T-helper 17 cell (primary cell): ENCODE measurements at regions not wholly inside any gene's neighbourhood (a gene's known extent, or its start where the extent isn't known, plus 50 kb on each side); places are given as distances from the start of the nearest gene placed in this dataset.
"Not testable (repeated sequence)": the region's sequence is repeated elsewhere in the genome, so short reads cannot be mapped to it uniquely, and the experiment has no call there.

ENCODE experiments used
- ATAC-seq: fragments of 150-1000 bp; cut with Tn5 transposase; 2 replicates; pipeline ENCODE4 v1.10.0; 2021; ENCODE audit warnings: mild to moderate bottlenecking, moderate library complexity
- DNase-seq, 3 donors: peaks; one replicate each; pipeline versions ENCODE4 v3.0.0 to v3.0.0-alpha.2; 2020 to 2021
- H3K9me3 ChIP-seq: one replicate; pipeline ENCODE4 v1.7.0; 2013; ENCODE audit warnings: low read length, mild to moderate bottlenecking; ENCODE audit not compliant: control insufficient read depth, poor library complexity, severe bottlenecking
- H3K27ac Mint-ChIP-seq: one replicate; pipeline ENCODE4 v1.8.0; 2022; ENCODE audit warnings: mild to moderate bottlenecking, moderate library complexity, mixed read lengths
- H3K27me3 Mint-ChIP-seq: one replicate; pipeline ENCODE4 v1.8.0; 2022; ENCODE audit warnings: mixed read lengths
- H3K36me3 Mint-ChIP-seq: one replicate; pipeline ENCODE4 v1.8.0; 2022; ENCODE audit warnings: low read depth, mixed read lengths
- H3K4me1 Mint-ChIP-seq: one replicate; pipeline ENCODE4 v1.8.0; 2022; ENCODE audit warnings: mild to moderate bottlenecking, mixed read lengths
- H3K4me3 Mint-ChIP-seq: one replicate; pipeline ENCODE4 v1.8.0; 2022; ENCODE audit warnings: mild to moderate bottlenecking, moderate library complexity, mixed read lengths

GRCh38 chr3:35224565-35225295, 414.6 kb upstream of the ARPP21 start:
- no peaks in the 10 kb centered on the region for H3K9me3 ChIP-seq
- H3K27ac Mint-ChIP-seq: no peak overlapping the region
- DNase-seq (no peak), ATAC-seq (no peak)
- H3K4me1 Mint-ChIP-seq: no peaks in the 10 kb centered on the region
- no peaks in the 10 kb centered on the region for H3K27me3 Mint-ChIP-seq
- H3K36me3 Mint-ChIP-seq: no peaks in the 10 kb centered on the region
- H3K4me3 Mint-ChIP-seq: no peak overlapping the region

GRCh38 chr3:35241236-35241635, 398.1 kb upstream of the ARPP21 start:
- no peaks in the 10 kb centered on the region for H3K27me3 Mint-ChIP-seq
- no peaks in the 10 kb centered on the region for H3K36me3 Mint-ChIP-seq
- no peaks in the 10 kb centered on the region for H3K4me1 Mint-ChIP-seq
- no peak for DNase-seq
- no peak overlapping the region for H3K27ac Mint-ChIP-seq
- H3K9me3 ChIP-seq: no peaks in the 10 kb centered on the region
- no peak overlapping the region for H3K4me3 Mint-ChIP-seq
- no peak for ATAC-seq

GRCh38 chr3:35254917-35255316, 384.4 kb upstream of the ARPP21 start:
- Mint-ChIP-seq H3K4me1 (no peaks in the 10 kb centered on the region), H3K4me3 (no peak overlapping the region), H3K36me3 (no peaks in the 10 kb centered on the region), H3K27me3 (no peaks in the 10 kb centered on the region), H3K27ac (no peak overlapping the region)
- DNase-seq (no peak), ATAC-seq (no peak)
- no peaks in the 10 kb centered on the region for H3K9me3 ChIP-seq

GRCh38 chr3:35257641-35258040, 381.7 kb upstream of the ARPP21 start:
- Mint-ChIP-seq H3K36me3 (no peaks in the 10 kb centered on the region), H3K4me1 (no peaks in the 10 kb centered on the region), H3K27ac (no peak overlapping the region), H3K4me3 (no peak overlapping the region), H3K27me3 (no peaks in the 10 kb centered on the region)
- ATAC-seq (no peak), DNase-seq (no peak)
- no peaks in the 10 kb centered on the region for H3K9me3 ChIP-seq

GRCh38 chr3:35262406-35262805, 376.9 kb upstream of the ARPP21 start:
- Mint-ChIP-seq H3K4me1 (no peaks in the 10 kb centered on the region), H3K27ac (no peak overlapping the region), H3K27me3 (no peaks in the 10 kb centered on the region), H3K4me3 (no peak overlapping the region), H3K36me3 (no peaks in the 10 kb centered on the region)
- DNase-seq: no peak
- H3K9me3 ChIP-seq: no peaks in the 10 kb centered on the region
- no peak for ATAC-seq

GRCh38 chr3:35263477-35263876, 375.8 kb upstream of the ARPP21 start:
- Mint-ChIP-seq H3K4me1 (no peaks in the 10 kb centered on the region), H3K4me3 (no peak overlapping the region), H3K36me3 (no peaks in the 10 kb centered on the region), H3K27ac (no peak overlapping the region), H3K27me3 (no peaks in the 10 kb centered on the region)
- ATAC-seq (no peak), DNase-seq (no peak)
- H3K9me3 ChIP-seq: no peaks in the 10 kb centered on the region

GRCh38 chr3:35266065-35266464, 373.3 kb upstream of the ARPP21 start:
- DNase-seq, ATAC-seq, H3K27me3 Mint-ChIP-seq, H3K36me3 Mint-ChIP-seq, H3K4me1 Mint-ChIP-seq, H3K9me3 ChIP-seq, H3K27ac Mint-ChIP-seq, H3K4me3 Mint-ChIP-seq: not testable (repeated sequence)

GRCh38 chr3:35275768-35276167, 363.6 kb upstream of the ARPP21 start:
- Mint-ChIP-seq H3K27ac (no peak overlapping the region), H3K27me3 (no peaks in the 10 kb centered on the region), H3K36me3 (no peaks in the 10 kb centered on the region), H3K4me3 (no peak overlapping the region), H3K4me1 (no peaks in the 10 kb centered on the region)
- H3K9me3 ChIP-seq: no peaks in the 10 kb centered on the region
- DNase-seq (no peak), ATAC-seq (no peak)

- ATAC-seq: no peak
- no peaks in the 10 kb centered on the region for H3K9me3 ChIP-seq
- H3K27me3 Mint-ChIP-seq: no peaks in the 10 kb centered on the region
- H3K4me3 Mint-ChIP-seq: no peak overlapping the region
- no peak for DNase-seq
- no peaks in the 10 kb centered on the region for H3K4me1 Mint-ChIP-seq
- H3K27ac Mint-ChIP-seq: no peak overlapping the region
- no peaks in the 10 kb centered on the region for H3K36me3 Mint-ChIP-seq
These were observed 362.8 kb upstream of the ARPP21 start for GRCh38 chr3:35276568-35276967.

GRCh38 chr3:35291471-35292236, 347.7 kb upstream of the ARPP21 start:
- H3K27me3 Mint-ChIP-seq: no peaks in the 10 kb centered on the region
- no peak overlapping the region for H3K27ac Mint-ChIP-seq
- DNase-seq (no peak), ATAC-seq (no peak)
- no peak overlapping the region for H3K4me3 Mint-ChIP-seq
- no peaks in the 10 kb centered on the region for H3K4me1 Mint-ChIP-seq
- H3K36me3 Mint-ChIP-seq: no peaks in the 10 kb centered on the region
- no peaks in the 10 kb centered on the region for H3K9me3 ChIP-seq

GRCh38 chr3:35292568-35292967, 346.8 kb upstream of the ARPP21 start:
- DNase-seq (no peak), ATAC-seq (no peak)
- H3K9me3 ChIP-seq: no peaks in the 10 kb centered on the region
- H3K36me3 Mint-ChIP-seq: no peaks in the 10 kb centered on the region
- no peak overlapping the region for H3K4me3 Mint-ChIP-seq
- no peak overlapping the region for H3K27ac Mint-ChIP-seq
- H3K4me1 Mint-ChIP-seq: no peaks in the 10 kb centered on the region
- no peaks in the 10 kb centered on the region for H3K27me3 Mint-ChIP-seq

GRCh38 chr3:35295906-35296305, 343.4 kb upstream of the ARPP21 start:
- no peak for DNase-seq
- H3K4me3 Mint-ChIP-seq: no peak overlapping the region
- no peaks in the 10 kb centered on the region for H3K36me3 Mint-ChIP-seq
- H3K27ac Mint-ChIP-seq: no peak overlapping the region
- no peak for ATAC-seq
- no peaks in the 10 kb centered on the region for H3K4me1 Mint-ChIP-seq
- no peaks in the 10 kb centered on the region for H3K9me3 ChIP-seq
- no peaks in the 10 kb centered on the region for H3K27me3 Mint-ChIP-seq

- ATAC-seq (no peak), DNase-seq (no peak)
- no peaks in the 10 kb centered on the region for H3K9me3 ChIP-seq
- H3K27me3 Mint-ChIP-seq: no peaks in the 10 kb centered on the region
- H3K4me1 Mint-ChIP-seq: no peaks in the 10 kb centered on the region
- no peak overlapping the region for H3K27ac Mint-ChIP-seq
- H3K4me3 Mint-ChIP-seq: no peak overlapping the region
- H3K36me3 Mint-ChIP-seq: no peaks in the 10 kb centered on the region
These were observed 342.8 kb upstream of the ARPP21 start for GRCh38 chr3:35296533-35296932.

- not testable (repeated sequence) for H3K27ac Mint-ChIP-seq, ATAC-seq, DNase-seq, H3K27me3 Mint-ChIP-seq, H3K4me3 Mint-ChIP-seq, H3K9me3 ChIP-seq, H3K4me1 Mint-ChIP-seq, H3K36me3 Mint-ChIP-seq
These were observed 342.4 kb upstream of the ARPP21 start for GRCh38 chr3:35296944-35297343.
